ENCODE measurements at regions not wholly inside any gene's neighbourhood (a gene's known extent, or its start where the extent isn't known, plus 50 kb on each side); places are given as distances from the start of the nearest gene placed in this dataset.

DNA sequence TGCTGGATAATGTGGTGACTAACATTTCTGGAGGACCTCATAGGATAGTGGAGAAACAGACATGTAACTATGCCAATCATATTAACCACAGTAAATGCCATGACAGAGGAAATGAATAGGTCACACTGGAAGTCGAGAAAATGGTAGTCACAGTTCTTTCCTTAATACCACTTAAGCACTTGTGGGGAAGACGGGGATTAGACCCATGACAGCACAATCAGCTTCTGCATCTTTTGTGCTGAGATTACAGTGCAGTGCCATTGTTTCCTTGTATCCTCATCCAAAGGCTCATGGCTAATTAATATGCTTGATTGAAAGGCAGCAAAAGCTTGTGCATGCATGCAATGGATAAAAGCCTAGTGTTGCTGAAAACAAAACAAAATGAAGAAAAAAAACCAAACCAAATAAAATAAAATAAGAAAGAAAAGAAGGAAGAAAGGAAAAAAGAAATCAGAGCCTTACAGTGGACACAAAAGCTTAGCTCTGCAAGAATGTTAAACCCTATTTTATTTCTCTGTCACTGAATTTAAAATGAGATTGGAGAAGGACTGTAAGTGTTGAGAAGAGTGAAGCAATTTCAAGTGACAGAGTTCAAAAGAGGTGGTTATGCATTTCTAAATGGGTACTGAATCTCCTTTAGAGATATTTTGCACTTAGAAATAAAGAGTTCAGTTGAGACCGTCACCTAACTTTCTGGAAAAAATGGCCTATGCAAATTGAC, 1011.9 kb downstream of the CDH8 start:
- DNase-seq (ENCODE audit: low read depth) = no peak
- TF ChIP-seq, protein P1, sequence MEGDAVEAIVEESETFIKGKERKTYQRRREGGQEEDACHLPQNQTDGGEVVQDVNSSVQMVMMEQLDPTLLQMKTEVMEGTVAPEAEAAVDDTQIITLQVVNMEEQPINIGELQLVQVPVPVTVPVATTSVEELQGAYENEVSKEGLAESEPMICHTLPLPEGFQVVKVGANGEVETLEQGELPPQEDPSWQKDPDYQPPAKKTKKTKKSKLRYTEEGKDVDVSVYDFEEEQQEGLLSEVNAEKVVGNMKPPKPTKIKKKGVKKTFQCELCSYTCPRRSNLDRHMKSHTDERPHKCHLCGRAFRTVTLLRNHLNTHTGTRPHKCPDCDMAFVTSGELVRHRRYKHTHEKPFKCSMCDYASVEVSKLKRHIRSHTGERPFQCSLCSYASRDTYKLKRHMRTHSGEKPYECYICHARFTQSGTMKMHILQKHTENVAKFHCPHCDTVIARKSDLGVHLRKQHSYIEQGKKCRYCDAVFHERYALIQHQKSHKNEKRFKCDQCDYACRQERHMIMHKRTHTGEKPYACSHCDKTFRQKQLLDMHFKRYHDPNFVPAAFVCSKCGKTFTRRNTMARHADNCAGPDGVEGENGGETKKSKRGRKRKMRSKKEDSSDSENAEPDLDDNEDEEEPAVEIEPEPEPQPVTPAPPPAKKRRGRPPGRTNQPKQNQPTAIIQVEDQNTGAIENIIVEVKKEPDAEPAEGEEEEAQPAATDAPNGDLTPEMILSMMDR (IDR thresholded peaks at IDR 0.05; ENCODE audit: insufficient read depth, low read length) = no peak
- no peak overlapping the region for H3K4me3 ChIP-seq (ENCODE audit: low read depth, low read length)

DNA sequence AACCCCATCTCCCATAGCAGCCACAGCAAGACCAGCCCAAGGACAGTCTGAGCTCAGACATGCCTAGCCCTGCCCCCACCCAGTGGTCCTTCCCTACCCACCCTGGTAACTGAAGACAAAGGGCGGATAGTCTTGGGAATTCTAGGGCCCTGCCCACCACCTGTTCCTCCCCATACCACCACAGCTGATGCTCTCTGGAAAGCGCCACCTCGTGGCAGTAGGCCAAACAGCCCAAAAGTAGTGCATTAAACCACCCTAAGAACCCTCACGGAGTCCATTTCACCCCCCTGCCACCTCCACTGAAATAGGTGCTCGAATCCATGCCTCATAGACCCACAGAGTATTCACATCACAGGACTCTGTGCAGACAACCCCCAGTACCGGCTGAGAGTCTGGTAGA, 1021.4 kb downstream of the CDH8 start:
- TF ChIP-seq, protein P1 (IDR thresholded peaks at IDR 0.05; ENCODE audit: insufficient read depth, low read length) = no peak
- DNase-seq (ENCODE audit: low read depth) = no peak
- H3K4me3 ChIP-seq (ENCODE audit: low read depth, low read length) = no peak overlapping the region

DNA sequence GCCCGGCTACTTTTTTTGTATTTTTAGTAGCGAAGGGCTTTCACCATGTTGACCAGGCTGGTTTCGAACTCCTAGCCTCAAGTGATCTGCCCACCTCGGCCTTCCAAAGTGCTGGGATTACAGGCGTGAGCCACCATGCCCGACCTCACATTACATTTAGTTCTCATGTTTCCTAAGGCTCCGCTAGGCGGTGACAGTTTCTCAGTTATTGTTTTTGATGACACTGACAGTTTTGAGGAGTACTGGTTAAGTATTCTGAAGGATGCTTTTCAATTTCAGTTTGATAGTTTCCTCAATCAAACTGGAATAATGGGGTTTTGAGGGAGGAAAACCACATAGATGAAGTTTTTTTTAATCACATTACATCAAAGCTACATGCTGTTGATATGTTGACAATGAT, 1028.5 kb downstream of the CDH8 start:
- TF ChIP-seq, protein P1 (IDR thresholded peaks at IDR 0.05; ENCODE audit: insufficient read depth, low read length) = no peak
- no peak overlapping the region for H3K4me3 ChIP-seq (ENCODE audit: low read depth, low read length)
- DNase-seq (ENCODE audit: low read depth) = no peak

DNA sequence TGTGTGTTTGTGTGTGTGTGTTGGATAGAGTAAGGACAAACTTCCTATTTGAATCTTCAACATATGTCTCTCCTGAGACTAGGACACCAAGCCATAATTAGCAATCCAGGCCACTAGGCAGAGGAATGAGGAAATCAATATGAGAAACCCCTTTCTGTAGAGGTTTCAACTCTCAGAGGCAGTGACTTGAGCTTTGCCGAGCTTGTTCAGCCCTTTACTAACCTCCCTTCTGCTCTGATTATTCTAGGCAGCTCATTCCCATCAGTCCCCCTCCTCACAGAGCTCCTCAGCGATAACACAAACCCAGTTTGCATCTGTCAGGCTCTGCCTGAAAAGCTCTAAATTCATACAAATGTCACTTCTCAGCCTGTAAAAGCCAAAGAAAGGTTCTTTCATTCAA, 1030.3 kb downstream of the CDH8 start:
- TF ChIP-seq, protein P1 (IDR thresholded peaks at IDR 0.05; ENCODE audit: insufficient read depth, low read length) = no peak
- DNase-seq (ENCODE audit: low read depth) = no peak

DNA sequence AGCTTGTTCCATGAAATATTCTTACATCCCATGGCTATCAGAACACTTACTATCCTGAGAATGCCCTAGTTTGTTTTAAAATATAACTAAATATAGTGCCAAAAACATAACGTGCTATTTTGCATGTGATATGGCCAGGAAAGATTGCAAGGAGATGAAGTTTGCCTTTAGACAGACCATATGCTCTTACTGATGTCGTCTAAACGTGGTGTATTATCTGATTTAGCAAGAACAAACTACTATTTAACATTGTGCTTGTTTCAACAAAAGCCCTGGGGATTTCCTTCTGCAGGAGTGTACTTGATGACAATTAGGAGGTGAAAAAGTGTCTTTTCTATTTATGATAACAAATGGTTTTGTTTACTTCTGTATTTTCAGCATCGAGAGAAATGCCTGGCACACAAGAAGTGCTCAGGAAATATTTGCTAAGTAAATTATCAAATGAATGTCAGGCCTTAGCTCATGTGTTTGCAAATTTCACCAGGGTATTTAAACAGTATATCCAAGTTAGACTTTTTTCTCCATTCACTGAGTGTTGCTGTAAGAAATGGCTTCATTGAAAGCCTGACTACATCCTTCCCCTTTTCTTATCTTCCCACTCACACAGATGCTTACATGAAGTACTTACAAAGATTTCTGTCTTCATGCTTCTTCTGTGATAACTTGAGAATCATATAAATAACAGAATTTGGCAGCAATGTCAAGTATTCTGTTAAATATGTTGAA, 1033.6 kb downstream of the CDH8 start:
- no peak overlapping the region for H3K4me3 ChIP-seq (ENCODE audit: low read depth, low read length)
- TF ChIP-seq, protein P1 (IDR thresholded peaks at IDR 0.05; ENCODE audit: insufficient read depth, low read length) = no peak
- no peak for DNase-seq (ENCODE audit: low read depth)

More for the DNA sequence above, 1030.3 kb downstream of the CDH8 start:
- H3K4me3 ChIP-seq (ENCODE audit: low read depth, low read length) = no peak overlapping the region

DNA sequence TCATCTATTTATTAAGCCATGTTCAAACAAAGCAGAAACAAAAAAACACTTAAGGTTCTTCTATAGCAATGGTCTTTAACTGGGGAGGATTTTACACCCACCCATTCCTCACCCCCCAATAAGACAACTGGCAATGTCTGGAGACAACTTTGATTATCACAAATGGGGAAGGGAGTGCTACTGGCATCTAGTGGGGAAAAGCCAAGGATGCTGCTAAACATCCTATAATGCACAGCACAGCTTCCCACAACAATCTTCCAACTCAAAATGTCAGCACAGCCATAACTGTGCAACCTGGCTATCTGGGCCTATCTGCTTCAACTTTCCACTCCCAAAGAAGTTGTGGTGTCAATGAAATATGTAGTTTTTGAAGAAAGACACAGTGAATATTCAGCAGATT, 1044.4 kb downstream of the CDH8 start:
- H3K4me3 ChIP-seq (ENCODE audit: low read depth, low read length) = no peak overlapping the region
- TF ChIP-seq, protein P1 (IDR thresholded peaks at IDR 0.05; ENCODE audit: insufficient read depth, low read length) = no peak
- DNase-seq (ENCODE audit: low read depth) = no peak
